ENCODE measurements at regions not wholly inside any gene's neighbourhood (a gene's known extent, or its start where the extent isn't known, plus 50 kb on each side); places are given as distances from the start of the nearest gene placed in this dataset.

GRCh38 chr7:3197567-3198213 lies 103.4 kb upstream of the SDK1 start:
- FAIRE-seq = no peak

- no peak for FAIRE-seq
Measured at GRCh38 chr7:3198316-3198715, 102.7 kb upstream of the SDK1 start.

- FAIRE-seq = no peak
Measured at GRCh38 chr7:3200504-3200903, 100.5 kb upstream of the SDK1 start.

- no peak for FAIRE-seq
Measured at GRCh38 chr7:3201306-3201705, 99.7 kb upstream of the SDK1 start.

GRCh38 chr7:3201937-3202710 lies 98.9 kb upstream of the SDK1 start:
- FAIRE-seq = no peak

GRCh38 chr7:3204526-3204925 lies 96.5 kb upstream of the SDK1 start:
- FAIRE-seq = no peak

- no peak for FAIRE-seq
Measured at GRCh38 chr7:3206101-3206500, 95.0 kb upstream of the SDK1 start.

- no peak for FAIRE-seq
Measured at GRCh38 chr7:3206771-3207191, 94.3 kb upstream of the SDK1 start.

- no peak for FAIRE-seq
Measured at GRCh38 chr7:3207387-3207902, 93.6 kb upstream of the SDK1 start.

GRCh38 chr7:3210531-3210930 lies 90.5 kb upstream of the SDK1 start:
- no peak for FAIRE-seq

GRCh38 chr7:3214090-3214413 lies 87.0 kb upstream of the SDK1 start:
- FAIRE-seq = no peak

GRCh38 chr7:3215624-3216585 lies 85.1 kb upstream of the SDK1 start:
- no peak for FAIRE-seq

GRCh38 chr7:3217166-3217565 lies 83.9 kb upstream of the SDK1 start:
- FAIRE-seq = no peak

GRCh38 chr7:3218411-3219225 lies 82.4 kb upstream of the SDK1 start:
- FAIRE-seq = no peak

- FAIRE-seq = no peak
Measured at GRCh38 chr7:3229904-3230470, 71.1 kb upstream of the SDK1 start.

GRCh38 chr7:3230908-3231307 lies 70.1 kb upstream of the SDK1 start:
- FAIRE-seq = no peak

GRCh38 chr7:3232228-3232627 lies 68.8 kb upstream of the SDK1 start:
- no peak for FAIRE-seq

- no peak for FAIRE-seq
Measured at GRCh38 chr7:3233301-3233700, 67.8 kb upstream of the SDK1 start.

- FAIRE-seq = no peak
Measured at GRCh38 chr7:3234051-3234450, 67.0 kb upstream of the SDK1 start.

GRCh38 chr7:3234851-3235250 lies 66.2 kb upstream of the SDK1 start:
- no peak for FAIRE-seq

- no peak for FAIRE-seq
Measured at GRCh38 chr7:3235322-3235721, 65.7 kb upstream of the SDK1 start.

- FAIRE-seq = no peak
Measured at GRCh38 chr7:3236268-3236667, 64.8 kb upstream of the SDK1 start.

All from islet of Langerhans (tissue), 1 donor.